ENCODE measurements at regions not wholly inside any gene's neighbourhood (a gene's known extent, or its start where the extent isn't known, plus 50 kb on each side); places are given as distances from the start of the nearest gene placed in this dataset.
"Not testable (repeated sequence)": the region's sequence is repeated elsewhere in the genome, so short reads cannot be mapped to it uniquely, and the experiment has no call there.

- TF ChIP-seq CTCF (IDR thresholded peaks at IDR 0.05; ENCODE audit: insufficient read depth, low read length, severe bottlenecking) = no peak
- no peak for FAIRE-seq
- Histone ChIP-seq H3K27me3 (ENCODE audit: control insufficient read depth, insufficient read depth, low read length) (no peaks in the 10 kb centered on the region), H3K4me3 (ENCODE audit: low read depth, low read length) (no peak overlapping the region), H3K36me3 (ENCODE audit: control insufficient read depth, insufficient read depth, low read length) (peaks cover 7% of the 10 kb centered on the region)
- no peak for DNase-seq (ENCODE audit: low read depth)
These were observed 346.9 kb downstream of the TYW1 start for GRCh38 chr7:67343572-67343971.

GRCh38 chr7:67344481-67345193 is 348.0 kb downstream of the TYW1 start:
- FAIRE-seq (peak; percentile 32), DNase-seq (ENCODE audit: low read depth) (peak; percentile 47)
- H3K4me3 ChIP-seq (ENCODE audit: low read depth, low read length) = no peak overlapping the region
- peaks cover 6% of the 10 kb centered on the region for H3K36me3 ChIP-seq (ENCODE audit: control insufficient read depth, insufficient read depth, low read length)
- TF ChIP-seq CTCF (IDR thresholded peaks at IDR 0.05; ENCODE audit: insufficient read depth, low read length, severe bottlenecking) = no peak
- no peaks in the 10 kb centered on the region for H3K27me3 ChIP-seq (ENCODE audit: control insufficient read depth, insufficient read depth, low read length)

GRCh38 chr7:67346126-67346525 is 349.5 kb downstream of the TYW1 start:
- no peak for FAIRE-seq
- no peaks in the 10 kb centered on the region for H3K27me3 ChIP-seq (ENCODE audit: control insufficient read depth, insufficient read depth, low read length)
- H3K4me3 ChIP-seq (ENCODE audit: low read depth, low read length) = no peak overlapping the region
- no peak for DNase-seq (ENCODE audit: low read depth)
- peaks cover 3% of the 10 kb centered on the region for H3K36me3 ChIP-seq (ENCODE audit: control insufficient read depth, insufficient read depth, low read length)
- TF ChIP-seq CTCF (IDR thresholded peaks at IDR 0.05; ENCODE audit: insufficient read depth, low read length, severe bottlenecking) = no peak

GRCh38 chr7:67346876-67347275 is 350.2 kb downstream of the TYW1 start:
- FAIRE-seq (no peak), DNase-seq (ENCODE audit: low read depth) (no peak)
- Histone ChIP-seq H3K36me3 (ENCODE audit: control insufficient read depth, insufficient read depth, low read length) (peaks cover under 1% of the 10 kb centered on the region), H3K27me3 (ENCODE audit: control insufficient read depth, insufficient read depth, low read length) (no peaks in the 10 kb centered on the region), H3K4me3 (ENCODE audit: low read depth, low read length) (no peak overlapping the region)
- TF ChIP-seq CTCF (IDR thresholded peaks at IDR 0.05; ENCODE audit: insufficient read depth, low read length, severe bottlenecking) = no peak

DNA sequence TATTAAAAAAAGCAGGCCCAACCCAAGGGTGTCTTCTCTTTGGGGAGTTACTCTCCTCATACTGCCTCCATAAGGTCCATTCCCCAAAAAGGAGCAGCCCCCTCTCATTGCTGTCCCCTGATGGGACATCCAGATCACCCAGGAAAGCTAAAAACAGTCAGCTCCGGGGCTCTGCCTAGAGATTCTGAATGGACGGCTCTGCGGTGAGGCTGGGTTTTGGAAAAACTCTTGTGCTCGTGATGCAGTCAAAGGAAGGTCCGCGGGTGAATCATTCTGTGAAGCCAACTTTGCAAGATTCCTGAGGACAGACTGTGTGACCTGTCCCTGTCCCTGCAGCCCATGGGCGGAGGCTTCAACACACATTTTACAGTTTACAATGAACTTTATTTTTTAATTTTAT is 351.5 kb downstream of the TYW1 start:
- no peaks in the 10 kb centered on the region for H3K36me3 ChIP-seq (ENCODE audit: control insufficient read depth, insufficient read depth, low read length)
- H3K4me3 ChIP-seq (ENCODE audit: low read depth, low read length) = no peak overlapping the region
- FAIRE-seq (no peak), DNase-seq (ENCODE audit: low read depth) (no peak)
- H3K27me3 ChIP-seq (ENCODE audit: control insufficient read depth, insufficient read depth, low read length) = no peaks in the 10 kb centered on the region
- no peak for TF ChIP-seq CTCF (IDR thresholded peaks at IDR 0.05; ENCODE audit: insufficient read depth, low read length, severe bottlenecking)

DNA sequence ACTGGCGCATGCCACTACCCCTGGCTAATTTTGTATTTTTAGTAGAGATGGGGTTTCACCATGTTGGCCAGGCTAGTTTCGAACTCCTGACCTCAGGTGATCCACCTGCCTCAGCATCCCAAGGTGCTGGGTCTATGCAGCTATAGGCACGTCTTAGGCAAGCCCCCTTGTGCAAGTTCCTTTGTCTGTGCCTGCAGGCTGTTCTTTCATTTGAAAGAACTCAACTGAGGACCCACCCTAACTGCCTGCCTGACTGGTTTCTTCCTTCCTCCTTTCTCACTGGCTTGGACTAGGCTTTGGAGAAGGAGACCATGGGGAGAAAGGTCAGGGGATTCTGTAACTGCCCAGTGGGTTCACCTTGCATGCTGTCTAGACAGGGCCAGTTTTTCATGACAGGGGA is 361.0 kb downstream of the TYW1 start:
- not testable (repeated sequence) for H3K4me3 ChIP-seq (ENCODE audit: low read depth, low read length); DNase-seq (ENCODE audit: low read depth); FAIRE-seq; H3K36me3 ChIP-seq (ENCODE audit: control insufficient read depth, insufficient read depth, low read length); H3K27me3 ChIP-seq (ENCODE audit: control insufficient read depth, insufficient read depth, low read length)

GRCh38 chr7:67358316-67358715 is 361.7 kb downstream of the TYW1 start:
- H3K36me3 ChIP-seq (ENCODE audit: control insufficient read depth, insufficient read depth, low read length); FAIRE-seq; H3K4me3 ChIP-seq (ENCODE audit: low read depth, low read length); H3K27me3 ChIP-seq (ENCODE audit: control insufficient read depth, insufficient read depth, low read length); DNase-seq (ENCODE audit: low read depth): not testable (repeated sequence)

GRCh38 chr7:67358738-67359137 is 362.1 kb downstream of the TYW1 start:
- not testable (repeated sequence) for H3K36me3 ChIP-seq (ENCODE audit: control insufficient read depth, insufficient read depth, low read length); FAIRE-seq; H3K27me3 ChIP-seq (ENCODE audit: control insufficient read depth, insufficient read depth, low read length); H3K4me3 ChIP-seq (ENCODE audit: low read depth, low read length); DNase-seq (ENCODE audit: low read depth)
